ENCODE measurements at regions not wholly inside any gene's neighbourhood (a gene's known extent, or its start where the extent isn't known, plus 50 kb on each side); places are given as distances from the start of the nearest gene placed in this dataset.

GRCh38 chrX:39322496-39322895, 521.2 kb downstream of the MID1IP1 start:
- TF ChIP-seq CTCF (IDR thresholded peaks at IDR 0.05) (no peak), POLR2AphosphoS5 (IDR thresholded peaks at IDR 0.05) (no peak), EP300 (IDR thresholded peaks at IDR 0.05; ENCODE audit: low read depth) (no peak), POLR2A (IDR thresholded peaks at IDR 0.05) (no peak)

Measured in transverse colon (tissue), 4 donors.